ENCODE measurements at regions not wholly inside any gene's neighbourhood (a gene's known extent, or its start where the extent isn't known, plus 50 kb on each side); places are given as distances from the start of the nearest gene placed in this dataset.

GRCh38 chr4:44071959-44072955, 376.4 kb downstream of the KCTD8 start:
- DNase-seq (ENCODE audit: low read depth): no peak

GRCh38 chr4:44086753-44087152, 361.9 kb downstream of the KCTD8 start:
- DNase-seq (ENCODE audit: low read depth): no peak
- TF ChIP-seq CTCF (IDR thresholded peaks at IDR 0.05; ENCODE audit: insufficient read depth, low read length): no peak
- H3K4me3 ChIP-seq (ENCODE audit: low read depth, low read length): no peak overlapping the region

More at GRCh38 chr4:44071959-44072955, 376.4 kb downstream of the KCTD8 start:
- H3K4me3 ChIP-seq (ENCODE audit: low read depth, low read length): no peak overlapping the region
- no peak for TF ChIP-seq CTCF (IDR thresholded peaks at IDR 0.05; ENCODE audit: insufficient read depth, low read length)

GRCh38 chr4:44093390-44093789, 355.2 kb downstream of the KCTD8 start:
- no peak overlapping the region for H3K4me3 ChIP-seq (ENCODE audit: low read depth, low read length)
- no peak for DNase-seq (ENCODE audit: low read depth)
- no peak for TF ChIP-seq CTCF (IDR thresholded peaks at IDR 0.05; ENCODE audit: insufficient read depth, low read length)

GRCh38 chr4:44098973-44099372, 349.6 kb downstream of the KCTD8 start:
- H3K4me3 ChIP-seq (ENCODE audit: low read depth, low read length): no peak overlapping the region
- no peak for TF ChIP-seq CTCF (IDR thresholded peaks at IDR 0.05; ENCODE audit: insufficient read depth, low read length)
- no peak for DNase-seq (ENCODE audit: low read depth)

- TF ChIP-seq CTCF (IDR thresholded peaks at IDR 0.05; ENCODE audit: insufficient read depth, low read length): no peak
- no peak overlapping the region for H3K4me3 ChIP-seq (ENCODE audit: low read depth, low read length)
- DNase-seq (ENCODE audit: low read depth): no peak
Measured at GRCh38 chr4:44100456-44100855, 348.2 kb downstream of the KCTD8 start.

- no peak overlapping the region for H3K4me3 ChIP-seq (ENCODE audit: low read depth, low read length)
- no peak for TF ChIP-seq CTCF (IDR thresholded peaks at IDR 0.05; ENCODE audit: insufficient read depth, low read length)
- DNase-seq (ENCODE audit: low read depth): no peak
Measured at GRCh38 chr4:44118971-44119680, 329.5 kb downstream of the KCTD8 start.
